Activated CD4-positive, alpha-beta T cell treated with anti-CD3 and anti-CD28 coated beads, Interleukin-2, Interleukin-4, amounts not matched to agents 100 ng/mL and 50 ng/mL, durations not matched to agents 16 hours and 8 hours (primary cell): ENCODE measurements at regions not wholly inside any gene's neighbourhood (a gene's known extent, or its start where the extent isn't known, plus 50 kb on each side); places are given as distances from the start of the nearest gene placed in this dataset.
"Not testable (repeated sequence)": the region's sequence is repeated elsewhere in the genome, so short reads cannot be mapped to it uniquely, and the experiment has no call there.

Source experiments
- DNase-seq: peaks from one replicate; pipeline ENCODE4 v3.0.0-alpha.2; 2020; ENCODE audit warnings: low spot score

DNA sequence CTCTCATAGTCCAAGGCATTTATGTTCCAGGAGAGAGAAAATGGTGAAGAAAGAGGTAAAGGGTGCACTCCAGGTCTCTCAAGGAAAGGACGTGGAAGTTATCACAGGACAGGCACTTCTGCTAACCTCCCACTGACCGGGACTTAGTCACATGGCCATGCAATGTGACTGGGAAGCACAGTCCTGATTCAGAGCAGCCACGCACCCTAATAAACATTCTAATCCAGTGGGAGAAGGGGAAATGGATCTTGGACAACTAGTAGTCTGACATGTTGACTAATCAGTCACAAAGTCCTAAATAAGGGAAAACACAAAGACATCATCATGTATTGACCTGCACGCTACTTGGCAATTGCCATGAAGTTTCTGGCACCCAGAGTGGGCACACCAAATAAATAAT, 417.5 kb upstream of the ZMIZ1 start:
- DNase-seq = no peak

DNA sequence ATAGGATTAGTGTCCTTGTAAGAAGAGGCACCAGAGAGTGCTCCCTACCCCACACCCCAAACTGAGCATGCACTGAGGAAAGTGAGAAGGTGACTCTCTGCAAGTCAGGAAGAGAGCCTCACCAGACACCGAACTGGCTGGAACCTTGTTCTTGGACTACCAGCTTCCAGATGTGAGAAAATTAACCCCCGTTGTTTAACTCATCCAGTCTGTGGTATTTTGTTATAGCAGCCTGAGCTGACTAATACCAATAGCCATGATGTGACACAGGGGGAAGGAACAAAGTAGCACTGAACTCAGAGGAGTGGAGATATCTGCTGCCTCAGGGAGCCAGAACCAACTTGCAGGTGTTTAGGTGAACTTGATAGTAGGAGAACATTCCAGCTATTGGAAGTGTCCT, 415.2 kb upstream of the ZMIZ1 start:
- no peak for DNase-seq

DNA sequence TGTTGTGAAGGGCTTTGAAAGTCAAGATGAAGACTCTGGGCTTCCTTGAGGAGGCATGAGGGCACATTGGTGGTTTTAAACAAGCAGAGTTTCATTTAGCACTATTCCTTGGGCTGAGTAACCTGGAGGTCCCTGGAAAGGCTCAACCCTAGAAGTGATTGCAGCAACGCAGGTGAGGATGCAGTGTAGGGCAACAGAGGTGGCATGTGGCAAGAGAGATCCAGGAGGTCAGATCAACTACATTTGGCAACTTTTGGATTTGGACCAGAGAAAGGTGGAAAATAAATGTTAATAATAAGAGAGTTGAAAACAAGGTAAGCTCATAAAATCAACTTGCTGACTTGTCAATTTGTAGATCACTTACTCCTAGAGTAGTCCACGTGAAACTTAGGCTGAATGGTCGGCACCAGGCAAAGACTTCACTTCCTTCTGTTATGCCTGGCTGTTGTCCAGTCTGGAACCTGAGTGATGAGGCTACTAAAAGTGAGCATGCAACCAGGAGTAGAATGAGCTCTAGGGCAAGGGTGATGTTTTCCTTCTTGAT, 414.6 kb upstream of the ZMIZ1 start:
- DNase-seq = no peak

DNA sequence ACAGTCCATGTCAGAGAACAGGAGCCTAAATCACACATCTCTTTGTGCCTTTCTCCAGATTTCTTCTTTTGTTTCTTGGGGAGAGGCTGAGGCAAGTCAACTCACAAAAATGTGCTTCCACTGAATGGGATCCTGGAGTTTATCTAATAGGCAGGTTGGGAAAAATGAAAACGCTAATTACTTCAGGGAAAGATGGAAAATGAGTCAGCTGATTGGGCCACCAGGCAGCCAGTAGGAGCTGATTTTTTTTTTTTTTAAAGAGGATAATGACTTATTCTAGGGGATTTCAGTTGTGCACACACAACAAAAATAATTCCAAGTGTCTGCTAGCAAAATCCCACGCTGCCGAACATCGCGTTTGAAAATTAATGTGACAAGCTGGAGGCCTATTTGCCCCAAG, 412.8 kb upstream of the ZMIZ1 start:
- no peak for DNase-seq

DNA sequence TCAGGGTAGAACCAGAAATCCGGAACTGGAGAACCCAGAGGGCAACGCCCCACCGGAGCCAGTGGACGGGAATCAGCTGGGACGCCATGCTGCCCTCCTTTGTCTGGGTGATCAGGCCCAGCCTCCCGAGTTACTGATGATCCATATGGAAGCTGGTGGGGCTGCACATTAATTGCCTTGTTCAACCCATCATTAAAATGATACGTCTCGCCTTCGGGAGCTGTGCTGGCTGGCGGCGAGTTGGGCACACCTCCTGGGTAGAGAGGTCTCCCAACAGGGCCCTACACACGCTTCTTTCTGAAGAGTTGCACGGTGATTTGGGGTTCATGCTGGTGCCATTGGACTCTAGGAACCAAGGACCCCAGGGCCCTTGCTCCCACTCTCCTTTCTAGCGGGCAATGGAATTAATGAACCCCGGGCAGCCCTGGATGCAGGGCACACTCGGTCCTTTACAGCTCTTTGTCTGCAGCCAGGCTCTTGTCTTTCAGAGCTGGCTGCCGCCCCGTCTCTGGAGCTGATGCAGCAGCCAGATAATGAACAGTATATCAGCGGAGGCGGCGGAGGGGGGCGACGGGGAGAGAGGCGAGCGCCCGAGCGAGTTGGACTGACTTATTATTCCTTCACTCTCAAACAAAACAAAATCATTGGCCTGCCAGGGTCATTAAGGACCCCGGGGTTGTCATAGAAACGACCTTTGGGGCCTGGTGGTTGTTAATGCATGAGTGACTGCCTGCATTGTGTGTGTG, 412.2 kb upstream of the ZMIZ1 start:
- no peak for DNase-seq

DNA sequence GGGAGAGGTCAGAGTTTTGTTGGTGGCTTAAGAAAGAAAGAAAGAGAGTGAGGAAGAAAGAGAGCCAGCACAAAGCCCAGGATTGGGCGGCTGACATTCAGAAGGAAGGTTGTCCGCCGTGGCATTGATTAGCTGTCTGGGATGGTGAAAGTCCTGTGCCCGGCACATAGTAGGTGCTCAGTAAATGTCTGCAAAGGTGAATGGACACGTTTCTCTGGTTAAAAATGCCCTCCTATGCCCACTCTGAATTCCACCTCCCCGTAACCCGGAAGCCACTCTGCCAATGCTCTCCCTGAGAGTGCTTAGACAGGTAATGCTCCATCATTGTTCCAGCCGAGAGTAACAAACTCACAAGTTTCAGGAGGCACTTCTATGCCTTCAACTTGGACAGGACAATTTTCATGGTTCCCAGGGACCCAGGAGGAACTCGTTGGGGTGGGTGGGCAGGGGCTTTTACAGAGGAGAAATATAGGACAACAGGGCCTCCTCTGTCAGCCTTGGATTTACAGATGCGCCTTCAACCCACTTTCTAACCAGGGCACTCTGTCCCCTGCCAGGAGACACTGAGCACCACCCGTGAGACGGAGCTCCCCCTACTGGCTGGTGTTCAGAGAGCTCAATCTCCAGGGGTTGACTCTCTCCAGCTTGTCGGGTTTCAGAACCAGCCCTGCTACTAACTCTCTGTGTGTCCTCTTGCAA, 411.5 kb upstream of the ZMIZ1 start:
- peak; percentile 66 for DNase-seq

DNA sequence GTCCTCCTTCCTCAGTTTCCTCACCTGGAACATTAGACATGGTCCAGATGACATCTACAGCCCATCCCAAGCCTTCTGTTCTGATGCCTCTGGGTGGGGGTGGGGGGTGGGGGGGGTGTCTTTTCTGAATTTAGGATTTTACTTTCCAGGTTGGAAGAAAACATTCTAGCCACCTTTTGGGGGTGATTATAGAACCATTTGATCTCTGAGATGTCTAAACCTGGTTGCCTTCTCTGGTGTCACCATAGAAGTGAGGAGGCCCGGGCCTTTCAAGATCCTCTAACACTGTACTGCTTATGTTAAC, 411.0 kb upstream of the ZMIZ1 start:
- DNase-seq = no peak

DNA sequence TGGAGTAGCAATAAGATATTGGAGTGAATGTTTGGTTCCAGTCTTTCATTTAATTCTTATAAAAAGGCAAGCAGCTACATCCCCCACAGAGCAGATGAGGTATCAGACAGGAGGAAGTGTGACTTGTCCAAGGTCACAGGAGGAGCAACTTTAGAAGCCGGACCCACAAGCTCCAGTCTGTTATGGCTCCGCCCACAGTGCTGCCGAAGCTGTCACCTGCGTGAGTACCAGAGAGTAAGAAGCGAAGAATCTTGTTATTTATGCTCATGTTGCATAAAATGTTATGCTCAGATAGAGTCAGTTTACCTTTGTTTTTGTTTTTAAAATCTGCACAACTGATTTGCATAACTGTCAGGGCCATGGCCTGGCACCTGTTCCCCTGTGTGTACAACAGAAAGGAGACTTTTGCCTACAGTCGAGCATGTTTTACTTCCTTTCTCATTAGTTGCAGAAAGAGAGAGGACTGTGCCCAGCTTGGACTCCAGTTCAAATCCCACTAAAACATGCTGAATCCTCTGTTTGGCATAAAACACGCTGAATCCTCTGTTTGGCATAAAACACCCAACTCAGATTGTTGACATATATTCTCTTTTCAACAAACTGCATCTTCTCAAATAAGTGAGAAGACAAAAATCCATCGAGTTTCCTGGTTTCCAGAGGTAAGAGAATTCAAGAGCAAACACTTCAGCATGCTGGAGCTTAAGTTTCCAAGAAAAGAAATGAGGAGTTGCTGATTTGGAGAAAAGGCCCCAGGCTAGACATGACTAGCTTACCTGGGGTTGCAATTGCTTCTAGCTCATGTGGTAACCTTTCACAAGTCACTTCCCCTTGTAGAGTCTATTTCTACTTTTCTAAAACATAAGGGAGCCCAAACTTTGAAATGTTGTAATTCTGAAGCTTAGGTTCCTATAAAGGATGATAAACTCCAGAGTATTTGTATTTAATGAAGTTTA, 409.8 kb upstream of the ZMIZ1 start:
- DNase-seq = no peak

DNA sequence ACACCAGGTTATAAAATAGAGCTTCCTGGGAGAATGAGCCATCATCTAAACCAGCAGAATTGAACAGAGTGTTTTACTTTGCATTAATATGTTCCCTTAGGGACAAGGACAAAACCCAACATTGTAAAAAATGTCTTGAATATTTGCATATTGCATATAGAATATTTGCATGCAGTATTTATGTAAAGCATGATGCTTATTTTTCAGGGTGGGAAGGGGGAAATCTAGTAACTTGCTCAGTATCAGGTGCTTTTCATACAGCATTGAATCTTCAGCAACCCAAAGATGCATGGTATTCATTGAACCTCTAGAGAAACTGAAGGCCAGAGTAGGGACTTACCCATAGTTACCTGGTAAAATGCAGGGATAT, 409.2 kb upstream of the ZMIZ1 start:
- DNase-seq = no peak

DNA sequence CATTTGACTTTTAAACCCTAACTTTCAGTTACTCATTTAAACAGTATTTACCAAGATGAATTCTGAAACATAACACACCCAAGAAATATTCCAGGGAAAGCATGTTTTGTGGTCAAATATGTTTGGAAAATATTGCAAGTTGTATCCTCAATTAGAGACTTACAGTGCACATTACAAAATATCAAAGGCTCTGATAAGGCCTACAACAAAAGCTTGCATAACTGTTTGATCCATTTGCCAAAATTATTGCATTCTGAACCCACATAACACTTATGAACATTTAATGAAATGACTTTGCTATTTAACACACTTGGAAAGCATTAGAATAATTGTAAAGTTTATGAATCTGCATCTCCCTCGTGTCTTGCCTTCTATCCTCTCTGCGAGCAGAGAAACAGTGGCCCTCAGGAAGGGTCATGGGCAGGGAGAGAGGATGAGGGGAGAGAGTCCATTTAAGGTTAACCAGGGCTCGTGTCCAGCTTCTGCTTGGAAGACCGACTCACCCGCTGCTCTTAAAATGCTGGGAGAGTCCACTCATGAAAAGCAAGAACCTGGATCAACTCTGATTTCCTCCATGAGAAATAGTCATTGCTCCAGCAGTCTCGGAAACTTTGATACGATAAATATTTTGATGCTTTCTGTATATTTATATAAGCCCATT, 408.2 kb upstream of the ZMIZ1 start:
- no peak for DNase-seq

DNA sequence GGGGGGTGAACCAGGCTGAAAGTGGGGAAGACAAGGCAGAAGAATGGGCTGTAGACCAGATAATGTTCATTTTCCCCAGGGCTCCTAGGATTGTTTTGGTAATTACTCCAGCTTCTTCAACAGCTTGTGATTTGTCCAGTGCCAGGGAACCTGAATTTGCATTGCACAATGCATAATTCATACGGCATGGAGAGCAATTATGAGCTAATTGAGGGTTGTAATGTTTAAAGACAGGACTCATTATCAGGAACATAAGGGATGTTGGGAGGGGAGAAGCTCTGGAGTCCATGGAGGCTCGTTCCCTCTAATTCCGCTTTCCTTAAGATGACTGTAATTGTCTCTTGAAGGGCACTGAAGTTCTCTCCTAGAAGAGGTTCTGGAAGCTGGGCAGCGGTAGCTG, 405.0 kb upstream of the ZMIZ1 start:
- no peak for DNase-seq

DNA sequence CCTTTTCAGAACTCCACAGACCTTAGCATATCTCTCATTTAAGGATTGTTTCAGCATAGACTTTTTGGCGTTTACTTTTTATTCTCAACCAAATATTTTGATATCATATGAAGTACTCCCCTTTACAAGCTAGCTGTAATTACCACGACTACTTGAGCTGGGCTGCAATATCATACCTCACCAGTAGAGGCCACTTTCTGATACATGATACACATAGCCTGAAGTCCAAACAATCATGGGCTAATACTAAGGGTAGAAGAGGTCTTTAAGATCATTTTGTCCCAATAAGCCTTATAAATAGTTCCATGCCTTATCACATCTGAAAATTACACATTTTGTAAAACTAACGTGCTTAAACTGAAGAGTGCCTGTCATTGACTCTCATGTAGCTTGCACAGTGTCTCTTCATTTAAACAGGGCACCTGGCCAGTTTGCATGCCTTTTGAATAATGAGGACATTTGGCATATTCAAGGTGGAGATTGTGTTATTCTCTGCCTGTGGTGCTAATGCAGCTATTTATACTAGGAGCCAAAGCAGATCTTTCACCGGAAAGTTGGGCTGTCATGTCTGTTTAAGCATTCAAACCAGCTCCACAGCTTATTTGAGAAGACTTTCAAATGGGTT, 403.7 kb upstream of the ZMIZ1 start:
- peak; percentile 17 for DNase-seq

DNA sequence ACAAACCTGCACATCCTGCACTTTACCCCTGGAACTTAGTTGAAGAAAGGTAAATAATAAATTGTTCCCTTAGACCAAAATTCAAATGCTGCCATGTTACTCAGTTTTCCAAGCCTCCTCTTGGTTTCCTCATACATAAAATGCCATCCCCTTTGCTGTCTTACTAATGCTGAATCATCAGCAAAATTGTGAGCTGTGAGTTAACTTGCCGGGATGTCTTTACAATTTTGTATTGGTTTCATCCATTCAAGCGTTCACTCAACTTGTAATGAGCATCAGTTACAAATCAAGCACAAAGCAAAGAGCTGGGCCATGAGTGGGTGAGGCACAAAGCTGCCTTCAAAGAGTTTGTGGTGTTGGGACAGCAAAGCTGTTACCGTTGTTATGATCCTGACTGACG, 395.8 kb upstream of the ZMIZ1 start:
- DNase-seq = no peak

DNA sequence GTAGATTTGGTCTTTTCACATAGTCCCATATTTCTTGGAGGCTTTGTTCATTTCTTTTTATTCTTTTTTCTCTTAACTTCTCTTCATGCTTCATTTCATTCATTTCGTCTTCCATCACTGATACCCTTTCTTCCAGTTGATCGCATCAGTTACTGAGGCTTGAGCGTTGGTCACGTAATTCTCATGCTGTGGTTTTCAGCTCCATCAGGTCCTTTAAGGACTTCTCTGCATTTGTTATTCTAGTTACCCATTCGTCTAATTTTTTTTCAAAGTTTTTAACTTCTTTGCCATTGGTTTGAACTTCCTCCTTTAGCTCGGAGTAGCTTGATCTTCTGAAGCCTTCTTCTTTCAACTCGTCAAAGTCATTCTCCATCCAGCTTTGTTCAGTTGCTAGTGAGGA, 387.6 kb upstream of the ZMIZ1 start:
- DNase-seq = not testable (repeated sequence)

DNA sequence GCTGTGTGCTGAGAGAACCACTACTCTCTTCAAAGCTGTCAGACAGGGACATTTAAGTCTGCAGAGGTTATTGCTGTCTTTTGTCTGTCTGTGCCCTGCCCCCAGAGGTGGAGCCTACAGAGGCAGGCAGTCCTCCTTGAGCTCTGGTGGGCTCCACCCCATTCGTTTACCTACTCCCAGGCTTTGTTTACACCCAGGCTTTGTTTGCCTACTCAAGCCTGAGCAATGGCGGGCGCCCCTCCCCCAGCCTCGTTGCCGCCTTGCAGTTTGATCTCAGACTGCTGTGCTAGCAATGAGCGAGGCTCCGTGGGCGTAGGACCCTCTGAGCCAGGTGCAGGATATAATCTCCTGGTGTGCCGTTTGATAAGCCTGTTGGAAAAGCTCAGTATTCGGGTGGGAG, 386.8 kb upstream of the ZMIZ1 start:
- DNase-seq = not testable (repeated sequence)

DNA sequence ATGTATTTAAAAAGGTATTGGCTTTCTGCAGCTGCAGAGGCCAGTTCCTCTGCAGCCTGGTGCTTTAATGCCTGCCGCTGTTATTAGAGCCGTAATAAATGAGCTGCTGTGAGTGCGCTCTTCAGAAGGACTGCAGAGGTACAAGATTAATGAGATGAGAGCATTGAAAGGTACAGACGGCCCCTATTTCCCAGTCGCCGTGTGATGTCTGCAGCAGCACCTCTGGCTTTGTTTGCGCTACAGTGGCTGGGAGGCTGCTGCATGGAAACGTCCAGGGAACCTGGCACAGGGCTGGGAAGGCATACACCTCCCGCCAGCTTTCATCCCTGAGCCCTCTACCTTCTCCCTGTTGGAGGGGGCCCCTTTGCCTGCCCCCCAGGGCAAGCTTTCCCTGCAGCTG, 383.8 kb upstream of the ZMIZ1 start:
- no peak for DNase-seq

DNA sequence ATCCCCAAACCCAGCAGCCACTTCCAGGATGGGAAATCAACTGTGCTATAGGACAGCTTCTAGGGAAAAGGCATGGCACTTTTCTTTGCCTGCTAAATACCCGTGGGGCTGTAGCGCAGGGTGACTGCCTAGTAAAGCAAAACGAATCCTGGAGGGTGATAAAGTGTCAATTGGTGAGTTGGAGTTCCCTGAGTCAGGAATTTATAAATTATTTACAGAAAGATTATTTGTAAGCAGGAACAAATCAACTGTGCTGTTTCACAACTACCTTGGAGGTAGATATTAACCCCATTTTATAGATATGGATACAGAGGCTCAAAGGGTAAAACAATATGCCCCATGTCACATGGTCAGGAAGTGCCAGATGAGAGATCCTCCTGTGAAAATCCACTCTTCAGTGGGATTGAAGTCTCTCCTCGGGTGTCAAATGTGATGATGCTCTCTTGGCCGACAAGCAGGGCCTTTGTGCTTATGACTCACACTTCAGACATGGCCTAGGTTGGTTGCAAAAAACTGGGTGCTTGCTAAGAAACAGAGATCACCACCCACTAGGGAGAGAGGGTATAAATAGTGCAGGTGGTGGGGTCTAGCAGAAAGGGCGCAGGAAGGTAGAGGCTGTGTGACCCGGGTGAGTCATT, 383.2 kb upstream of the ZMIZ1 start:
- DNase-seq = no peak

DNA sequence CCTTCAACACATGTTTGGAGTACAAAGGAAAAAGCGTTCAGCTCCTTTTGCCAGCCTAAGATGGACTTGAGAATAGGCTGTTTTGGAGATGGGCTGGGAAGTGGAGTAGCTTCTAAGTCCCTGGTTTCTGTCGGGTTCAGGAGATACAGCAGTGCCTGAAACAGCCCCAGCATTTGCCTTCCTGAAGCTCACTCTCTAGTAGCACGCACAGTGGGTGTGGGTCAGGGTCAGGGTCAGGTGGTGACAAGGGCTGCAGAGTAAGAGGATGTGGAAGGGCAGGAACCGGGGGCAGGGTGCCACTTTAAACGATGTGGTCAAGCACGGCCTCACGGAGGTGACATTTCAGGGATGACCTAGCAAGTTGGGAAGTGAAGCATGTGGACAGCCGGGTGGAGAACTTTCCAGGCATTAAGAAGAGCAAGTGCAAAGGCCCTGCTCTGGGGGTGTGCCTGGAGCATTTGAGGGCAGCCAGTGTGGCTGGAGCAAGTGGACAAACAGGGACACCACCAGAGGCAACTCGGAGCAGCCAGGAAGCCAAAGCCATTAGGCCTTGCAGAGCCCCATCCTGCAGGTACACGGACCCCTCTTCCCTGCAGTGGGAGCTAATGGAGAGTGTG, 382.2 kb upstream of the ZMIZ1 start:
- DNase-seq = no peak

DNA sequence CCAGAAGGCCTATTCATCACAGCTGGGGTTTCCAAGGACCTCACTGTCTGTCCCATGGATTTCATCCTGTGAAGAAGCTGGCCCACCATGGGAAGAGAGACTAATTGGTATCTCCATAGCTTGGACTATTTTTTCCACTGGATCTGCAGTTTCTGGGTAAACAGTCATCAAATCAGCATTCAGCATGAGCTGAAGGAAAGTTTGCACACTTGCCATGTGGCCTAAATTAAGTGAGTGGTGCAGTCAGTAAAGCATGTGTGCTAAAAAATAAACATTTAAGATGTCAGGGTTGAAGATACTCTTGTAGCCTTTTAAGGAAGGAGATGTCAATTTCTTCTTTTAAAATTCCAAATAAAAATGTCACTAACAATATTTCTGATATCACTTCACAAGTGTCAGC, 381.1 kb upstream of the ZMIZ1 start:
- DNase-seq = no peak

DNA sequence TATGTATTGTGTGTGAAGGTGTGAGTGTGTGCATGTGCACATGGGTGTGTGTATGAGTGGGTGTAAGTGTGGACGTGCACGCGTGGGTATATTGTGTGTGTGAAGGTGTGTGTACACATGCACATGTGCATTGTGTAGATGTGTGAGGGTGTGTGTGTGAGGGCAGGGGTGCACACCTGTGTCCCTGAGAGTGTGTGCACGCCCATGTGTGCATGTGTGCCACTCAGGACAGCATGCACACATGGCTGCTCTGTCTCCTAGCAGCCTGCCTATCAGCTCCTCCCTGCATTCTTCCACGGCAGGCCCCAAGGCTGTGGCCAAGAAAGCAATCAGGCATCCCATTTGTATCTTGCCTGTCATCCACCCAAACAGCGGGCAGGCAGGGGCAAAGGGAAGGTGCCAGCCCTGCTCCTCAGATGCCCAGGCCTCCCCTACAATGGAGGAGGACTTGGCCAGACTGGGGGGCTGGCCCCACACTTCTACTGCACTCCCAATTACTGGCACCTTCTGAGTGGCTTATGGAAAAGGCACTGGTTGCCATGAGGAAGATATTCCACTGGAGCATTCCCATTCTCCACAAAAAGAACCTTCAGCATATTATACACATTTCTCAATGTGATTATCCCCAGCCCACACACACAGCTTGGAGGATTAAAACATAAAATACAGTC, 380.4 kb upstream of the ZMIZ1 start:
- DNase-seq = no peak
